NCI-H748 (cell line): ENCODE measurements at regions not wholly inside any gene's neighbourhood (a gene's known extent, or its start where the extent isn't known, plus 50 kb on each side); places are given as distances from the start of the nearest gene placed in this dataset.

Experiments used
- DNase-seq: peaks from one replicate; lab custom pipeline; 2025; ENCODE audit not compliant: unreplicated experiment; lab: John Stamatoyannopoulos, UW

GRCh38 chr16:76612497-76612896, 335.3 kb downstream of the CNTNAP4 start:
- no peak for DNase-seq

GRCh38 chr16:76614269-76614668, 337.1 kb downstream of the CNTNAP4 start:
- peak; percentile 74 for DNase-seq

- no peak for DNase-seq
These were observed 345.7 kb downstream of the CNTNAP4 start for GRCh38 chr16:76622876-76623275.

GRCh38 chr16:76634847-76635697, 357.9 kb downstream of the CNTNAP4 start:
- no peak for DNase-seq

GRCh38 chr16:76639685-76640289, 362.6 kb downstream of the CNTNAP4 start:
- DNase-seq = peak; percentile 47

GRCh38 chr16:76650582-76650981, 373.4 kb downstream of the CNTNAP4 start:
- DNase-seq = no peak

GRCh38 chr16:76653390-76654026, 376.3 kb downstream of the CNTNAP4 start:
- DNase-seq = peak; percentile 91

GRCh38 chr16:76654088-76654820, 377.1 kb downstream of the CNTNAP4 start:
- peak; percentile 53 for DNase-seq

GRCh38 chr16:76656994-76657393, 379.8 kb downstream of the CNTNAP4 start:
- no peak for DNase-seq

GRCh38 chr16:76661691-76662235, 384.6 kb downstream of the CNTNAP4 start:
- DNase-seq = no peak

GRCh38 chr16:76665571-76666275, 388.5 kb downstream of the CNTNAP4 start:
- DNase-seq = no peak

GRCh38 chr16:76668207-76668725, 391.1 kb downstream of the CNTNAP4 start:
- peak; percentile 59 for DNase-seq

- no peak for DNase-seq
These were observed 392.1 kb downstream of the CNTNAP4 start for GRCh38 chr16:76669288-76669687.

GRCh38 chr16:76670125-76670857, 393.1 kb downstream of the CNTNAP4 start:
- no peak for DNase-seq

GRCh38 chr16:76676356-76676755, 399.2 kb downstream of the CNTNAP4 start:
- DNase-seq = peak; percentile 67

- no peak for DNase-seq
These were observed 404.1 kb downstream of the CNTNAP4 start for GRCh38 chr16:76681296-76681695.

- no peak for DNase-seq
These were observed 405.9 kb downstream of the CNTNAP4 start for GRCh38 chr16:76683051-76683450.

GRCh38 chr16:76696876-76697275, 419.7 kb downstream of the CNTNAP4 start:
- no peak for DNase-seq

GRCh38 chr16:76705892-76706291, 428.7 kb downstream of the CNTNAP4 start:
- no peak for DNase-seq
